ENCODE measurements at regions not wholly inside any gene's neighbourhood (a gene's known extent, or its start where the extent isn't known, plus 50 kb on each side); places are given as distances from the start of the nearest gene placed in this dataset.

GRCh38 chr6:90917376-90917775, 330.5 kb upstream of the MAP3K7 start:
- no peak for TF ChIP-seq CTCF (IDR thresholded peaks at IDR 0.05)
- no peak for TF ChIP-seq POLR2A (IDR thresholded peaks at IDR 0.05)
- TF ChIP-seq POLR2AphosphoS5 (IDR thresholded peaks at IDR 0.05): no peak
- no peak for TF ChIP-seq EP300 (IDR thresholded peaks at IDR 0.05)

All from upper lobe of left lung (tissue), 4 donors.